ENCODE measurements at regions not wholly inside any gene's neighbourhood (a gene's known extent, or its start where the extent isn't known, plus 50 kb on each side); places are given as distances from the start of the nearest gene placed in this dataset.

DNA sequence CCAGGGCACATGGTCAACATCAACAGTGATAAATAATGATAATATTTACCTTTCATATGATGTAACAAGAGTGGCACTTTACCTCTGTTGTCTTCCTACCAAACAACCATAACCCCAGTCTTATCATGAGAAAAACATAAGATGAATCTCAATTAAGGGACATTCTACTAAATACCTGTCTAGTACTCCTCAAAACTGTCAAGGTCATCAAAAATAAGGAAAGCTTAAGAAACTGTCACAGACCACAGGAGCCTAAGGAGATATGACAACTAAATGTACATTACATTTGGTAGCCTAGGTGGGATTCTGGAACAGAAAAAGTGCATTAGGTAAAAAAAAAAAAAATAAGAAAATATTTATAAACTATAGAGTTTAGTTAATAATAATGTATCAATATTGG lies 118.1 kb downstream of the CCDC34 start:
- TF ChIP-seq POLR2AphosphoS5 (IDR thresholded peaks at IDR 0.05; ENCODE audit: low read depth, low read length) (no peak), POLR2A (IDR thresholded peaks at IDR 0.05; ENCODE audit: low read depth, low read length) (no peak), TAF1 (IDR thresholded peaks at IDR 0.05; ENCODE audit: low read depth, low read length) (no peak)

Measured in GM12891 (cell line).